ENCODE measurements at regions not wholly inside any gene's neighbourhood (a gene's known extent, or its start where the extent isn't known, plus 50 kb on each side); places are given as distances from the start of the nearest gene placed in this dataset.
"Not testable (repeated sequence)": the region's sequence is repeated elsewhere in the genome, so short reads cannot be mapped to it uniquely, and the experiment has no call there.

DNA sequence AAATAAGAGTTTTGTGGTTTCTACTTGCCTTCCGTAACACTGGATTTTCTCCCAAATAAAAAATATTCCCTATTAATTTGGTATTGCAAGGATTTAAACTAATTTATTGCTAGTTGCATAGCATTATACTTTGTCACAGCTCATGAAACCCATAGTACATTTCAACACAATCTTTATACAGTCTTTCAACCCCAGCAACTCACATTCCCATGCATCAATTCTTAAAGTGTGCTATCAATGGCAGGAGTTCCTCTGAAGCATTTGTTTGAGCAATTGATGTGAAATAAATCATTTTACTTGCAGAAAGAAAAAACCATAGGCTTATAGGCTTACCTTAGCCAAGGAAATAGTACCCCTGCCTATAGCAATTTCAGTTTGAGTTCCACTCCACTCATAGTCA is 251.9 kb downstream of the PAPSS1 start:
- no peak for DNase-seq

DNA sequence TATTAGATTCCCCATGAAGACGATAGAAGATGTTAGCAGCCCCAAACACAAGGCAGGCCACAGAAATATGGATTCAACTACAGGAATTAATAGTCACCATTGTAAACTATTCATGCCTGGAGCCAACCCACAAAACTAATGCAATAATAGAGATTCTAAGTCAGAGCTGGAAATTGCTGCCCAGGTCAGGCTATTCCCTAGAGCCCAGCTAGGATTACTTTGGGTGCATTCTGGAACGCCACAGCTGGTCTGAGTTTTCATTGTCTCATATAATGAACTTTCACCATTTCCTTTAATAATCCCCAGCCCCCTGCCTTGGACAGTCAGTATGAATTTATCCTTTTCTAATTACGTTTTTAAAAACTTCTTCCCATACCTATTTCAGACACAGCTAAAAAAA is 252.6 kb downstream of the PAPSS1 start:
- no peak for DNase-seq

DNA sequence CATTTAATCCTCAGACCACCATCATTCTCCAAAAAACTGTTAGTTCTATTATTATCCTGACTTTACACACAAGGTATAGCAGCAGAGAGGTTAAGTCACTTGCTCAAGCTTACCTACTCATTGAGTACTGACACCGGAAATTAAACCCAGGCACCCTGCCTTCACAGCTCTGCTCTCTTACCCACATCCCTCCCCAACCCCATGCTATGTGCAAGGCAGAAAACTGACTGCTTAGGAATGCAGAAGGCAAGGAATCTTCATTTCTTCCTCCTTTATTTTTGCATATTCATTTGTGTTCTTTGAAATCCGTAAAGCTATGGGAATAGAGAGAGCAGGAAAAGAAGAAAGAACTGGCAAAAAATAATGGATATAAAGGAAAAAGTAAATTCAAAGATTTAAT is 261.8 kb downstream of the PAPSS1 start:
- DNase-seq: no peak

DNA sequence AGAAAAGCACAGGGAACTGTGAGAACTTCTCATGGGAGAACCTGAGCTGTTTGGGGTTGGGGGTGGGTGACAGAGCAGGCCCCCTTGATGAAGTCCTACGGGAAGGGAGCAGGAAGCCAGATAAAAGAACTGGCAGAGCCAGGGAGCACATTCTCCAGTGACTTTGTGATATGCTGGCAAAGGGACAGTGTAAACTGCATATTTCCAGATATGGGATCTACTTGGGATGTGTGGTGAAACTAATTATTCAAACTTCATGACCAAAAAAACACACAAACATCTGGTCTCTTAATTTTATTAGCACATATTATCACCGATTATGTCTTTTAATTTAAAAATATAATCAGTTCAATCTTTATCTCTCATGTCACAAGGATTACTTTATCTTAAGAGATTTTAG is 266.0 kb downstream of the PAPSS1 start:
- DNase-seq: no peak

DNA sequence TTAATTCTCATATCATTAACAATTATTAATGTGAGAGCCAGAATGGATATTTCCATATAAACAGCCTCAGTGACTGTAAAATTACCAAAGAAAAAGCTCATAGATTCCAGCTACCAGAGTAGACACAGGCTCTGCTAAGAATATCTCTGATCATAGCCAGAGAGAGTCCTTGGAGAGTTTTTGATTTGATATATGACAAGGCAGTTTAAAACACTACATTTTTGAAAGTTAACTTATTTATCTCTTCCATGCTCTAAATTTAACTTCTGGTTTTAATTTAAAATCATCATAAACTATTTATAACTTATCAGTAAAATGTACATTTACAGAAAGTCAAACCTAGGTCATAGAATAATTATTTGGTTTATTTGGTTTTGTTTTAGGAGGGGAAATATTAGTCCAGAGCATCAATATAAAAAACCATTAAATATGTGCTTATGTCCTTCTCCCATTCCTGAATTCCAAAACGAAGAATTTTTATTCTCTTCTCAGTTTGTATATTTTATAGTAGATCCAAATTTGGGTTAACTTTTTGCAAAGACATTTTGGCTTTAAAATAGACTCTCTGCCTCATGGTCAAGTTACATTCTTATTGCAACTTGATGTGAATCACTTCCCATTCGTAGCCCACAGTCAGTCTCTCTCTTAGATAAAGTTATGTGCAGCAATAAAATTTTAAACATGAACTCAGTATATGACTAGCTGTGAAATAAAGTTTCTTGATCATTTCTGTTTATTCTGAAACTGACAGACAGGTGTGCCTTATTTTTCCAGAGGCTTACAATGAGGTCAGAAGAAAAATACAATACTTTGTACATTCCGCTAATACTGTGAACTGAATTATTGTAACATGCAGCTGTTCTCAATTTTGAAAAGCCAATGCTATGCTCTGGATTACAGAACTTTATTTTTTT is 267.1 kb downstream of the PAPSS1 start:
- no peak for DNase-seq

DNA sequence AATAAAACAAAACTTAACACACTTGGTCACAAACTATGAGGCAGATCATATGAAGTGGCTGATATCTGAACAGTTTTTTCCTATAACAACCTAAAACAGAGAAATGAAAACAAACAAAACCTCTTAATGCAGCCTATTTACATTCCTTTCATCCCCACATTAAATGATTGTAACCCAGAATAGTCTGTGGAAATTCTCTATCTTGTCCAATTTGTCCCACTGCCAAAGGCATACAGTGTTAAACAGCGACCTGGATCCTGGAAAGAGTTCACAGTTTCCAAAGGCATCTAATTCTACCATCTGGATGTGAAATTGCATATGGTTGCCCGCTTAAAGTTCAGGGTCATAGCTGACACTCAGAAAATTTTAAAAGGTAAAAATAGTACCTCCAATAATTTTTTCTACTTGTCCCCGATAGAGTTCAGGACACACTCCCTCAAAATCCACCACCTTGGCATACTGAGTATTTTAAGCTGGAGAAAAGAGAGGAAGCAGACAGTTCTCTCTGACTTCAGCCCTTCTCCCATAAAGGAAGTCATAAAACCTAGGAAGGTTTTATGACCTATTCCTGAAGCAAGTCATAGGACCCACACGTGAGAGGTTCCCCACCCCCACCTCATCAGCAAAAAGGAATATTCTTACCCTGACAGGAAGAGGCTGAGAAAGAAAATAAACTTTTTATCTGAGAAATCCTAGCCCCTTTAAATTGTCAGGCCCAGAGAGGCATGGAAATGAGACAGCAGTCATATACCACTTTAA is 270.2 kb downstream of the PAPSS1 start:
- no peak for DNase-seq

DNA sequence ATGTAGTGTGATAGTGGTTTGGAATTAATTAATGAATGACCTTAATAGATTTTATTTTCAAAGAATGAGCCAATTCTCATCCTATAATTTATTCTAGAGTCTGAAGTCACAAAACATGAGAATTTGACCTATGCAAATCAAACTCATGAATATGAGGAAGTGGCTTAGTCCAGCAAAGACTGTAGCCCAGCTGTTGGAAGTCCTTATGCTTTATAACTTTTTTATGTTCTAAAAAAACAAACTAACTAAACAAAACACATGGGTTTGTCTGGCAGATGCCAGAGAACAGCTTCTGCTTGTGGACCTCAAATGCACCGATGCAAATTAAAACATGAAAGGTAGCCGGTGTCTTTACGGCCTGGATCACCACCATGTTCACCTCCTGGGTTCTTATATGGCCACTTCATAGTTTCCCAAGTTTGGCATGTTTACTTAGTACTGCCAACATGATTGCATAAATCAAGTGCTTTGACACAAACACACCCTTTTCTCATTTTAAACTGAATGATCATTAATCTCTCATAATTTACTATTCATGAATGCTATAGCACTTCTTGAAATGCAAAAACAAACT is 277.4 kb downstream of the PAPSS1 start:
- DNase-seq: no peak

DNA sequence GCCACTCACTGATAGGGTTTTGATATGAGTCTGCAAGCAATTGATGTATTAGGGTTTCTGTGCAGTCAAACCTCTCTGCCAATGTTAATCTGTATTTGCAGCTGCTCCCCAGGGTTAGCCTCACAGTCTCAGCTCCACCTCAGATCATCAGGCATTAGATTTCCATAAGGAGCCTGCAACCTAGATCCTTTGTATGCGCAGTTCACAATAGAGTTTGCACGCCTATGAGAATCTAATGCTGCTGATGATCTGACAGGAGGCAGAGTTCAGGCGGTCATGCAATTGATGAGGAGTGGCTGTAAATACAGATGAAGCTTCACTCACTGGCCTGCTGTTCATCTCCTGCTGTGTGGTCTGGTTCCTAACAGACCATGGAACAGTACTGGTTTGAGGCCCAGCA is 280.6 kb downstream of the PAPSS1 start:
- DNase-seq: no peak

DNA sequence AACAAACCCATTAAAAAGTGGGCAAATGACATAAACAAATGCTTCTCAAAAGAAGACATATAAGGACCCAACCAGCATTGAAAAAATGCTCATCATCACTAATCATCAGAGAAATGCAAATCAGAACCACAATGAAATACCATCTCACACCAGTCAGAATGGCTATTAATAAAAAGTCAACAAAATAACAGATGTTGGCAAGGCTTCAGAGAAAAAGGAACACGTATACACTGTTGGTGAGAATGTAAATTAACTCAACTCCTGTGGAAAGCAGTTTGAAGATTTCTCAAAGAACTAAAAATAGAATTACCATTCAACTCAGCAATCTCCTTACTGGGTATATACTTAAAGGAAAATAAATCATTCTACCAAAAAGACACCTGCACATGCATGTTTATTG is 283.6 kb downstream of the PAPSS1 start:
- not testable (repeated sequence) for DNase-seq

DNA sequence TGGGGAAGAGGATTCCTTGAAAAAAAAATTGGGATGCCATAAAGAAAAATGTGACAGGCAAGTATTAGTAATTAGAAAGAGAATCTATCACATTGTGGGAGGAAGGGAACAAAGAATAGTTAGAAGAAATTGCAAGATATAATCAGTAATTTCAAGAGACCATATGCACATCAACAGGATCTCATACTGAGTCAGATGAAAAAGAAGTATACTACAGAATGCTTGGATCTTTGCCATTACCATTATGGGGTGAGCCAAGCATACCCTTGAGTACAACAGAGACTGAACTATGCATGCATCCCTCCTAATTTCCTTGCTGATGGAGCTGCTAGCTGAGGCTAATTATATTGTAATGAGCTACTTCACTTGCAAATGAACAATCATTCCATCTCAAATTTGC is 287.6 kb downstream of the PAPSS1 start:
- DNase-seq: no peak

DNA sequence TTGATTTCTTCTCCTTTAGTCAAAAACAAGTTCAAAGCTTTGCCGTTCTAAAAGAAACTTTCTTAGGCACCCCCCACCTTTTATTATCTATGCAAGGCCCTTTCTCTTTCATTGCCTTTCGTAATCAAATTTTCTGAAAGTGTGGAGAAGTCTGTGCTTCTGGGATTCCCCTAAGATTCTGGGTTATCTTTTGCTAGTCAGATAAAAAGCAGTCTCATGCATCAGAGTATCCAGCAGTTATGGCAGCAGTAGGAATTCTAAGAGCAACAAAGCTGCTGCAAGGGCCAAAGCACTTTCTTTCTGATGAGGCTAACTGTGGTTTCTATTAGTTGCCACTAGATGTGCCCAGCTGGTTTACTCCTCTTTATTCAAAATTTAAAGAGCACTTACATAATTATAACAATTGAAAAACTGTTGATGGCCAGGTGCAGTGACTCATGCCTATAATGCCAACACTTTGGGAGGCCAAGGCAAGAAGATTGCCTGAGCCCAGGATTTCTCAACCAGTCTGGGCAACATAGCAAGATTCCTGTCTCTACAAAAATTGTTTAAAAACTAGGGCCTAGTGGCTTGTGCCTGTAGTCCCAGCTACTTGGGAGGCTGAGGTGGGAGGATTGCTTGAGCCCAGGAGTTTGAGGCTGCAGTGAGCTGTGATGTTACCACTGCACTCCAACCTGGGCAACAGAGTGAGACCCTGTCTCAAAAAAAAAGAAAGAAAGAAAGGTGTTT is 296.2 kb downstream of the PAPSS1 start:
- DNase-seq: no peak

DNA sequence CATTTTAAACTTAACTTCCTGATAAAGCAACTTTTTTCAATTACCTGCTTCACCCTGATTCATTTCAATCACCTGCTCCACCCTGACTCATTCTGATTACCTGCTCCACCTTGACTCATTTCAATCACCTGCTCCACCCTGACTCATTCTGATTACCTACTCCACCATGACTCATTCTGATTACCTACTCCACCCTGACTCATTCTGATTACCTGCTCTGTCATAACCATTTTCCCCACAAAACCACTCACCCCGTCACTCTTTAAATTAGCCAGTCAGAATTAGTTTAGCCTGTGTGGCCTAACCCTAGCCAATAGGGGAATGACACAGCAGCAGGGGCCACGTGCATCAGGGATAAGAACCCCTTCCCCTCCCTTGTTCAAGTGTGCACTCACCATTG is 300.5 kb downstream of the PAPSS1 start:
- not testable (repeated sequence) for DNase-seq

DNA sequence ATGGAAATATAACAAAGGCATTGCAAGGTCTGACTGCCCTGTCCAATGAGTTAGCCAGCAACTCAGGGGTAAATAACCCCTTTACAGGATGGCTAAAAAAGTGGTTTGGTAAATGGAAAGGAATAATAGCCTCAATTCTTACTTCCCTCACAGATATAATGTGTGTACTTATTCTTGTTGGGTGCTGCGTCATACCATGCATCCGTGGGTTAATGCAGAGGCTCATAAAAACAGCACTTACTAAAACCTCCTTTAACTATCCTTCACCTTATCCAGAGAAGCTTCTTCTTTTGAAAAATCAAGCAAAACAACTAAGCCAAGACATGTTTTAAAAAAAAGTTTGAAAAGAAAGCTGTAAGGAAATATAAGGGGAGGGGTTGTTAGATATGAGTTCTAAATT is 301.0 kb downstream of the PAPSS1 start:
- no peak for DNase-seq

DNA sequence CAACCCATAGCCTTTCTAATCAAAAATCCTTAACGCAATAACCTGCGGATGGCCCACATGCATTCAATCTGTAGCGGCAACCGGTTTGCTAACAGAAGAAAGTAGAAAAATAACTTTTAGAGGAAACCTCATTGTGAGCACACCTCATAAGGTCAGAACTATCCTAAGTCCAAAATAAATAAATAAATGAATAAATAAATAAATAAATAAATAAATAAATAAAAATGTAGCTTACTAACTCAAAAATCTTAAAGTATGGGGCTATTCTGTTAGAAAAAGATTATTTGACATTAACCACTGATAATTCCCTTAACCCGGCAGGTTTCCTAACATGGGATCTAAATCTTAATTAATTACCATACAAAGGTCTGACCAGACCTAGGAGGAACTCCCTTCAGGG is 304.5 kb downstream of the PAPSS1 start:
- not testable (repeated sequence) for DNase-seq

DNA sequence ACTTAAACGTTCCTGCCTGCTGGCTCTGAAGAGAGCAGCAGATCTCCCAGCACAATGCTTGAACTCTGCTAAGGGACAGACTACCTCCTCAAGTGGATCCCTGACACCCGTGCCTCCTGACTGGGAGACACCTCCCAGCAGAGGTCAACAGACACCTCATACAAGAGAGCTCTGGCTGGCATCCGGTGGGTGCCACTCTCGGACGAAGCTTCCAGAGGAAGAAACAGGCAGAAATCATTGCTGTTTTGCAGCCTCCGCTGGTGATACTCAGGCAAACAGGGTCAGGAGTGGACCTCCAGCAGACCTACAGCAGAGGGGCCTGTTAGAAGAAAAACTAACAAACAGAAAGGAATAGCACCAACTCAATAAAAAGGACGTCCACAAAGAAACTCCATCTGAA is 310.2 kb downstream of the PAPSS1 start:
- not testable (repeated sequence) for DNase-seq

DNA sequence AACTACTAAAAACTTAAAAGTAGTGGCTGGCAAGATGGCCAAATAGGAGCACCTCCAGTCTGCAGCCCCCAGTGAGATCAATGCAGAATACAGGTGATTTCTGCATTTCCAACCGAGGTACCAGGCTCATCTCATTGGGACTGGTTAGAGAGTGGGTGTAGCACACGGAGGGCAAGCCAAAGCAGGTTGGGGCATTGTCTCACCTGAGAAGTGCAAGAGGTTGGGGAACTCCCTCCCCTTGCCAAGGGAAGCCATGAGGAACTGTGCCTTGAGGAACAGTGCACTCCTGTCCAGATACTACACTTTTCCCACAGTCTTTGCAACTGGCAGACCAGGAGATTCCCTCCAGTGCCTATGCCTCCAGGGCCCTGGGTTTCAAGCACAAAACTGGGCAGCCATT is 311.1 kb downstream of the PAPSS1 start:
- no peak for DNase-seq

DNA sequence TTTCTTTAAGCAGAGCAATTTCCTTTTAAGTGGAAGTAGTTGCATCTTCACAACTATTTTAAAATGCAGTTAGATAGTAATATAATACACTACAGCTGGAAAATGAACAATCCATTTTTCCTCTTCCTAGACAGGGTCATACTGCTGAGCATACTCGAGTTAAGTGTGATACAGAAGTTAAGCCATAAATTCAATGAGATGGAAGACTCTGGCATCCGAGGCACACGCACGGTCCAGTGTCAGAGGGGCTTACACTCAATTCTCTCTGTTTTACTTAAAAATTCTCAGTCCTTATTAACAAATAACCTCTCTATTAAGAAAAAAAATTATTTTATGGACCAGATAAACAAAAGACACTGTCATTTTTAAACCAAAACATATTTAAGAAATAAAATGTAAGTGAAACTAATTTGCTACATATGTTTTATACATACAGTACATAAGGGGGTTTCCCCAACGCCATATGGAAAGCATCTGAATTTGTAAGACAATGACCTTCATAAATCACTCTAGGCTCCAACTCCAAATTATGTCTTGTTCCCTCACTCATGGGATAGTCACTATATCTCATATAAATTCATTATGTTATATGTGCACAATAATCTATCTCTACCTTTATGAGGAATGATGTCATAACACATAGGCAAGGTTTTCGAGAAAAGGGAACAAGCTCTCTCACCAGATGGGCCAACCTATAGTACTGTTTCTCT is 315.3 kb downstream of the PAPSS1 start:
- no peak for DNase-seq

DNA sequence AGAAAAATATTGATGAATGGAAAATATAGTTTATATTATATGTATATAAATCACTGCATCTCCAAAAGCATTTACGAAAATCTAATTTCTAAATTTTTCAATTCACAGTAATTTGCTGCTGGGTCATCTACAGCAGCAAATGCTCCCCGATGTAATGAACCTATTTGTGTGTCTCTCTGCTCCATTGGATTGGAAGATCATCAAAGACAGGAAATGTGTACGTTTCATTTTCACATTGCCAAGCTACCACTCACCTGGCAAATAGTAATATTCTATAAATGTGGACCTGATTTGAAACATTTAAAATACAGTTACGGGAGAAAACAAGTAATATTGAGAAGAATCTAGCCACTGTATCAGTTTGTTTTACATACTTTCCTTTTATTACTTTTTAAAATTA is 317.7 kb downstream of the PAPSS1 start:
- DNase-seq: no peak

DNA sequence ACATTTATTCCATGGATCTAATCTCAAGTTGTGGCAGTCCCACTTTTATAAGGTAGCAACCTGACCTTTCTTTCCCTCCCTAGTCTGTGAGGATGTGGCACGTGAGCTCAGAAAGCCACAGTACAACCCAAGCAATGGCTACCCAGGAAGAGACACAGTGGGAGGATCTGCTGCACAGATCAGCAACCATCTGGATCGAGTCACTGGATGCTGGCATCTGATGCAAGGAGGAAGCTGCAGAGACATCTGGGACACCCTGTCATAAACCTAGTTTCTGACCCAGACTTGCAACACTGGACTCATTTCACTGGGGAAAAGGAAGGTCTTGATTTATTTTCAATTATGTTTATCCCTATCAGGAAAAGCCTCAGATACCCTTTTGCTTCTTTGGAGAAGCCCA is 327.1 kb downstream of the PAPSS1 start:
- DNase-seq: no peak

DNA sequence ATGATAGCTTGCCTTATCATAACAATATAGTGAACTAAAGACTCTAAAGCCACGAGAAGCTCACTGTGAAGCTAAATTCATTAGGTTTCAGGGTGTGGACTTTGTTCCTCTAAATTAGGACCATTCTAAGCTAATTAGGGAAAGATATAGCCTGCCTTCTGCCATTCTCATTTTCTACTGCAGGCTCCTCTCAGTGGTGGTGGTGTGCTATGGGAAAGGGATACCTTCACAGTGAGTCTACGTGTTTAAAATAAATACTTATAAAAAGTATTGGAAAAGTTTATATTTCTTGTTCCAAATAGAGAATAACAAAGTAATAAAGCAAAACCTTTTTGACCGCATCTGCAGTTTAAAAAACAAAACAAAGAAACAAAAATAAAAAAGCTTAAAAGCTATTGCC is 327.7 kb downstream of the PAPSS1 start:
- no peak for DNase-seq

DNA sequence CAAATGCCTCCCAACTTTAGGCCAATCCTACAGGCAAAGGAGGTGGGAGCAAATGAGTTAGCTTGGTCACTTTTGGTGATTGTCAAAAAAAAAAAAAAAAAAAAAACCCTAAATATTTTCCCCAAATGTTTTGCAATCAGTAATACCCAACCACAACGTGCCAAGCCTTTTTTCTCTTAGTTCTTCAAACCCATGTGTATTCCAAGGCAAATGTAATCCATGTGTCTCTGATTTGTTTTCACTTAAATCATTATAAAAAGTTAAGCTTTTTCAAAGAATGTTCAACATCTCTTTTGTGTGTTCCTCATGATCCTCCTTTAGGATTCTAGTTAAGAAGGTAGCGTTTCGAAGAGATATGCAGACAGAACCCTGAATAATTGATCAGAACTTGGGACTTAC is 328.4 kb downstream of the PAPSS1 start:
- no peak for DNase-seq

DNA sequence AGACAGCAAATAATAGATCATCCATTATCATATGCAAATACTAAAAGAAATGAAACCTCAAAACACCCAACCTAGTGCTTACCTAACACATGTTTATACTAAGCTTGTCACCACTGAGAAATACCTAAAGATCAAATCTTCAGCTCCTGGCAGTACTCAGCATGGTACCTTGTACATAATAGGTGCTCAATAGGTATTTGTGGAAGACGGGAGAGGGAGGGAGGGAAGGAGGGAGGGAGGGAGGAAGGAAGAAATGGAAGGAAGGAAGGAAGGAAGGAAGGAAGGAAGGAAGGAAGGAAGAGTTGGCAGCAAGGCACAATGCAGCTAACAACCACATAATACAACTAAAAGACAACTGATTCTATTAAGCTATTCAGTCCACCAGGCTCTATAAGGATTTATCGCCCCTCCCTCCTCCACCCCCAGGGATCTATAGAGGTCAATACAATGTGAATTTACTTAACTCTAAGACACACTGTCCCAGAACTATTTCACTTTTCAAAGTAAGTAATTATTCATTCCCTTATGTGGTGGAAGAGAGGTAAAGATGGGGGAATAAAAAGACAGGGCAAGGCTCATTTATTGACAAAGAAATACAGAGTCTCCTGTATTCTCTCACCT is 328.9 kb downstream of the PAPSS1 start:
- DNase-seq: no peak
